HEK293T (cell line): ENCODE measurements at regions not wholly inside any gene's neighbourhood (a gene's known extent, or its start where the extent isn't known, plus 50 kb on each side); places are given as distances from the start of the nearest gene placed in this dataset.

ENCODE experiments used
- BHLHE40 ChIP-seq: fragments of 450-650 bp; IDR thresholded peaks from 2 replicates; pipeline ENCODE4 v1.6.1; 2016; ENCODE audit warnings: mild to moderate bottlenecking, moderate library complexity, borderline replicate concordance
- CTBP1 ChIP-seq: fragments of 450-650 bp; IDR thresholded peaks from 2 replicates; pipeline ENCODE4 v1.6.1; 2016; ENCODE audit warnings: borderline replicate concordance
- ELF4 ChIP-seq: fragments of 450-650 bp; IDR thresholded peaks from 2 replicates; pipeline ENCODE4 v1.6.1; 2017; ENCODE audit warnings: antibody characterized with exemption
- FOXA1 ChIP-seq: fragments of 450-650 bp; IDR thresholded peaks from 2 replicates; pipeline ENCODE4 v1.6.1; 2016; ENCODE audit warnings: mild to moderate bottlenecking
- FOXK2 ChIP-seq: fragments of 450-650 bp; IDR thresholded peaks from 2 replicates; pipeline ENCODE4 v1.6.1; 2016; ENCODE audit warnings: mild to moderate bottlenecking
- FOXM1 ChIP-seq: fragments of 450-650 bp; IDR thresholded peaks from 2 replicates; pipeline ENCODE4 v1.6.1; 2017; ENCODE audit warnings: mild to moderate bottlenecking, borderline replicate concordance
- HDGF ChIP-seq: fragments of 450-650 bp; IDR thresholded peaks from 2 replicates; pipeline ENCODE4 v1.6.1; 2017; ENCODE audit warnings: antibody characterized with exemption, borderline replicate concordance
- LEF1 ChIP-seq: fragments of 450-650 bp; IDR thresholded peaks from 2 replicates; pipeline ENCODE4 v1.6.1; 2017; ENCODE audit warnings: mild to moderate bottlenecking, borderline replicate concordance
- NFRKB ChIP-seq: fragments of 450-650 bp; IDR thresholded peaks from 2 replicates; pipeline ENCODE4 v1.6.1; 2016; ENCODE audit warnings: mild to moderate bottlenecking, moderate library complexity
- PKNOX1 ChIP-seq: fragments of 450-650 bp; IDR thresholded peaks from 2 replicates; pipeline ENCODE4 v1.6.1; 2016
- SP1 ChIP-seq: fragments of 450-650 bp; IDR thresholded peaks from 2 replicates; pipeline ENCODE4 v1.6.1; 2017
- SUZ12 ChIP-seq: fragments of 450-650 bp; IDR thresholded peaks from 2 replicates; pipeline ENCODE4 v1.6.1; 2016; ENCODE audit warnings: mild to moderate bottlenecking
- TARDBP ChIP-seq: fragments of 450-650 bp; IDR thresholded peaks from 2 replicates; pipeline ENCODE4 v1.6.1; 2016
- ZNF384 ChIP-seq: fragments of 450-650 bp; IDR thresholded peaks from 2 replicates; pipeline ENCODE4 v1.6.1; 2016

- no peak for TF ChIP-seq LEF1
- no peak for TF ChIP-seq FOXM1
- no peak for TF ChIP-seq SUZ12
- TF ChIP-seq TARDBP: no peak
- TF ChIP-seq ELF4: no peak
- TF ChIP-seq BHLHE40: no peak
- no peak for TF ChIP-seq FOXA1
- no peak for TF ChIP-seq FOXK2
- TF ChIP-seq PKNOX1: no peak
- no peak for TF ChIP-seq CTBP1
- TF ChIP-seq SP1: no peak
- TF ChIP-seq ZNF384: no peak
- TF ChIP-seq HDGF: no peak
- TF ChIP-seq NFRKB: no peak
Measured at GRCh38 chr11:45724153-45724552, 58.7 kb upstream of the CHST1 start.
